PC-9 (cell line): ENCODE measurements at regions not wholly inside any gene's neighbourhood (a gene's known extent, or its start where the extent isn't known, plus 50 kb on each side); places are given as distances from the start of the nearest gene placed in this dataset.

Experiments
- BruUV-seq: library from RNA; stranded (reverse); fragments of 400-500 nt; replicated peaks from 2 replicates; lab custom pipeline; 2021; lab: Mats Ljungman, UMichigan
- CTCF ChIA-PET: fragments of 300-600 bp; sonication (Branson Sonifier 250); formaldehyde crosslinking; loops from one replicate; lab custom pipeline; 2022; ENCODE audit warnings: antibody characterized with exemption; lab: Charles Lee
- POLR2A ChIA-PET: fragments of 300-600 bp; sonication (Branson Sonifier 250); formaldehyde crosslinking; loops from one replicate; lab custom pipeline; 2022; ENCODE audit warnings: antibody characterized with exemption; ENCODE audit not compliant: unreplicated experiment; lab: Charles Lee
- DNase-seq, 2 experiments: peaks; one replicate each; pipeline versions ENCODE4 v3.0.0 to v3.0.0-alpha.2; 2015 to 2022; ENCODE audit warnings: mixed read lengths in 1 of 2
- H2AFZ ChIP-seq: fragments of 200-600 bp; sonication (generic); 2 replicates; pipeline ENCODE4 v1.8.1; 2017; ENCODE audit warnings: antibody characterized with exemption
- H3F3A ChIP-seq: fragments of 200-600 bp; sonication (generic); 2 replicates; pipeline ENCODE4 v1.8.1; 2017; ENCODE audit warnings: antibody characterized with exemption, mild to moderate bottlenecking, low read depth; ENCODE audit not compliant: insufficient read depth
- H3K27ac ChIP-seq: fragments of 200-600 bp; sonication (generic); 2 replicates; pipeline ENCODE4 v1.6.1; 2016; ENCODE audit warnings: mixed run types
- H3K27me3 ChIP-seq: fragments of 200-600 bp; sonication (generic); 2 replicates; pipeline ENCODE4 v1.6.1; 2016; ENCODE audit warnings: low read depth, mixed run types; ENCODE audit not compliant: insufficient read depth
- H3K36me3 ChIP-seq: fragments of 200-600 bp; sonication (generic); 2 replicates; pipeline ENCODE4 v1.6.1; 2016; ENCODE audit warnings: low read depth, mixed run types
- H3K4me1 ChIP-seq: fragments of 200-600 bp; sonication (generic); replicated peaks from 2 replicates; pipeline ENCODE4 v1.6.1; 2016; ENCODE audit warnings: mixed run types; ENCODE audit not compliant: insufficient read depth
- H3K4me2 ChIP-seq: fragments of 200-600 bp; sonication (generic); 2 replicates; pipeline ENCODE4 v1.6.1; 2017; ENCODE audit warnings: mixed run types
- H3K4me3 ChIP-seq: fragments of 200-600 bp; sonication (generic); 2 replicates; pipeline ENCODE4 v1.6.1; 2016; ENCODE audit warnings: mixed run types
- H3K79me2 ChIP-seq: fragments of 200-600 bp; sonication (generic); 2 replicates; pipeline ENCODE4 v1.6.1; 2017; ENCODE audit warnings: low read depth, mixed run types
- H3K9me2 ChIP-seq: fragments of 200-600 bp; sonication (generic); 2 replicates; pipeline ENCODE4 v1.8.1; 2017; ENCODE audit warnings: mild to moderate bottlenecking; ENCODE audit not compliant: insufficient read depth
- H3K9me3 ChIP-seq: fragments of 200-600 bp; sonication (generic); 2 replicates; pipeline ENCODE4 v1.8.1; 2016; ENCODE audit warnings: low read depth; ENCODE audit not compliant: insufficient read depth
- H4K20me1 ChIP-seq: fragments of 200-600 bp; sonication (generic); 2 replicates; pipeline ENCODE4 v1.8.1; 2017; ENCODE audit not compliant: insufficient read depth
- EZH2 ChIP-seq: fragments of 200-600 bp; sonication (generic); IDR thresholded peaks from 2 replicates; pipeline ENCODE4 v1.8.0; 2017; ENCODE audit warnings: antibody characterized with exemption, low read depth
- intact Hi-C: fragments of 100-400 bp; cut with micrococcal nuclease; formaldehyde crosslinking; loops from one replicate; pipeline ENCODE4 v1.10.0; 2022; ENCODE audit not compliant: unreplicated experiment
- TF ChIP-seq, protein P1 (sequence below): fragments of 200-600 bp; sonication (generic); conservative IDR thresholded peaks from 2 replicates; pipeline ENCODE4 v1.6.1; 2017; ENCODE audit warnings: mixed run types, antibody characterized with exemption, mild to moderate bottlenecking, moderate library complexity

DNA sequence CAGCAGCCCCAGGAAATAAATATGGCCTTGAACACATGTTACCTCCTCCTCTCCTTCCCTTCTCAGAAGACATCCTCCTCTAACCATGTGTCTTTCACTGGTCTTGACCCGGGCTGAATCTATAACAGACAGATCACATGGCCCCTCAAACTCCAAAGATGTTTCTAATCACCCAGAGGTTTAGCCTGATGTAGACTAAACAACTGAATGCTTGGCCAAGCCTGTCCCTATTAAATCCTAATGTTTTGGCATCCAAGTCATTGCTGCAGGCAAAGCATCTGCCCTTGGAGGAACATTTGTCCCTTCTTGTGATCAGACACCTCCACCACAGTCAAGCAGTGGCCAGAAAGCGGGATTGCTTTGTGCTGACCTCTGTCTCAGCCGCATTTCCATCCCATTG, 65.5 kb downstream of the ANKRD60 start:
- H3K27me3 ChIP-seq: no peaks in the 10 kb centered on the region
- TF ChIP-seq EZH2: no peak
- TF ChIP-seq, protein P1, sequence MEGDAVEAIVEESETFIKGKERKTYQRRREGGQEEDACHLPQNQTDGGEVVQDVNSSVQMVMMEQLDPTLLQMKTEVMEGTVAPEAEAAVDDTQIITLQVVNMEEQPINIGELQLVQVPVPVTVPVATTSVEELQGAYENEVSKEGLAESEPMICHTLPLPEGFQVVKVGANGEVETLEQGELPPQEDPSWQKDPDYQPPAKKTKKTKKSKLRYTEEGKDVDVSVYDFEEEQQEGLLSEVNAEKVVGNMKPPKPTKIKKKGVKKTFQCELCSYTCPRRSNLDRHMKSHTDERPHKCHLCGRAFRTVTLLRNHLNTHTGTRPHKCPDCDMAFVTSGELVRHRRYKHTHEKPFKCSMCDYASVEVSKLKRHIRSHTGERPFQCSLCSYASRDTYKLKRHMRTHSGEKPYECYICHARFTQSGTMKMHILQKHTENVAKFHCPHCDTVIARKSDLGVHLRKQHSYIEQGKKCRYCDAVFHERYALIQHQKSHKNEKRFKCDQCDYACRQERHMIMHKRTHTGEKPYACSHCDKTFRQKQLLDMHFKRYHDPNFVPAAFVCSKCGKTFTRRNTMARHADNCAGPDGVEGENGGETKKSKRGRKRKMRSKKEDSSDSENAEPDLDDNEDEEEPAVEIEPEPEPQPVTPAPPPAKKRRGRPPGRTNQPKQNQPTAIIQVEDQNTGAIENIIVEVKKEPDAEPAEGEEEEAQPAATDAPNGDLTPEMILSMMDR: no peak
- no TSS peak for BruUV-seq

DNA sequence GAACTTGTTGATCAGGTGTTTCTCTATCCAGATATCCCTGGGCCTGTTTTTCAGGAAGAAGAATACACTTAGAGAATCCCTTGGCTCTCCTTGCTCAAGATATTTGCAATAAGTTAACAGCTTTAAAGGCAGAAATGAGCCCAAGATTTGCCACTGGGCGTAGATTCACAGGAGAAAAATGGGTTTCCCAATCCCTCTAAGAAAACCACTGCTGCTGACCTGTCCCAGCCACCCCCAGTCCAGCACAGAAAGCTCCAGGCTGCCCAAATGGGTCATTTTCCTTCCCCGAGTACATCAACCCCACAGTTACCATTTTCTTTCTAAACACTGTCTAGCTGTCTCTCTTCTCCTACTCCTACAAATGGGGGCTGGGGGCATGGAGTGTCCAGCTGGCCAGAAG, 67.3 kb downstream of the ANKRD60 start:
- H3F3A ChIP-seq: no peaks in the 10 kb centered on the region
- H4K20me1 ChIP-seq: no peaks in the 10 kb centered on the region
- no peaks in the 10 kb centered on the region for H3K9me3 ChIP-seq
- TF ChIP-seq, protein P1: no peak
- no peak for TF ChIP-seq EZH2
- H3K4me3 ChIP-seq: no peak overlapping the region
- POLR2A ChIA-PET: no interaction called here
- H3K4me1 ChIP-seq: no peaks in the 10 kb centered on the region
- H3K9me2 ChIP-seq: no peaks in the 10 kb centered on the region
- no TSS peak for BruUV-seq
- no peaks in the 10 kb centered on the region for H3K36me3 ChIP-seq
- no peaks in the 10 kb centered on the region for H3K79me2 ChIP-seq
- intact Hi-C loops: no loop called here
- no peaks in the 10 kb centered on the region for H3K27me3 ChIP-seq
- no peak overlapping the region for H3K27ac ChIP-seq
- CTCF ChIA-PET: no interaction called here
- no peak overlapping the region for H3K4me2 ChIP-seq
- no peak overlapping the region for H2AFZ ChIP-seq
- no peak for DNase-seq

More for the DNA sequence above, 65.5 kb downstream of the ANKRD60 start:
- Histone ChIP-seq H3K79me2 (no peaks in the 10 kb centered on the region), H3K36me3 (no peaks in the 10 kb centered on the region), H3F3A (no peaks in the 10 kb centered on the region), H2AFZ (no peak overlapping the region), H3K27ac (no peak overlapping the region), H3K4me3 (no peak overlapping the region), H4K20me1 (no peaks in the 10 kb centered on the region), H3K4me1 (no peaks in the 10 kb centered on the region), H3K4me2 (no peak overlapping the region), H3K9me3 (no peaks in the 10 kb centered on the region), H3K9me2 (no peaks in the 10 kb centered on the region)
- no peak for DNase-seq
- POLR2A ChIA-PET: no interaction called here
- intact Hi-C loops: no loop called here
- CTCF ChIA-PET: no interaction called here

GRCh38 chr20:58160451-58161061, 67.9 kb downstream of the ANKRD60 start:
- POLR2A ChIA-PET: no interaction called here
- Histone ChIP-seq H3F3A (no peaks in the 10 kb centered on the region), H3K4me2 (no peak overlapping the region), H2AFZ (no peak overlapping the region), H3K4me3 (no peak overlapping the region), H3K79me2 (no peaks in the 10 kb centered on the region), H3K9me2 (no peaks in the 10 kb centered on the region), H4K20me1 (no peaks in the 10 kb centered on the region), H3K27ac (no peak overlapping the region), H3K27me3 (no peaks in the 10 kb centered on the region), H3K4me1 (no peaks in the 10 kb centered on the region), H3K9me3 (no peaks in the 10 kb centered on the region), H3K36me3 (no peaks in the 10 kb centered on the region)
- no peak for DNase-seq
- TF ChIP-seq, protein P1: no peak
- no peak for TF ChIP-seq EZH2
- no TSS peak for BruUV-seq
- CTCF ChIA-PET: no interaction called here
- intact Hi-C loops: no loop called here
